GM12878 (cell line): ENCODE measurements at regions not wholly inside any gene's neighbourhood (a gene's known extent, or its start where the extent isn't known, plus 50 kb on each side); places are given as distances from the start of the nearest gene placed in this dataset.

Source experiments
- ATAC-seq: fragments of 200-7000 bp; cut with Tn5 transposase; 3 replicates; pipeline ENCODE4 v1.9.1; 2020; ENCODE audit warnings: mild to moderate bottlenecking, moderate library complexity
- BruUV-seq: library from RNA; stranded (reverse); fragments of 400-500 nt; replicated peaks from 2 replicates; lab custom pipeline; 2021; lab: Mats Ljungman, UMichigan
- CTCF ChIA-PET: fragments of 300-600 bp; sonication (Branson Sonifier 250); formaldehyde crosslinking; extraction: SDS; loops from one replicate; lab custom pipeline; 2021; ENCODE audit warnings: inconsistent platforms; lab: Yijun Ruan, JAX
- POLR2A ChIA-PET: fragments of 350-600 bp; formaldehyde crosslinking; extraction: SDS; loops from one replicate; lab custom pipeline; 2021; ENCODE audit warnings: inconsistent platforms; lab: Charles Lee
- RAD21 ChIA-PET: fragments of 300-600 bp; sonication (Branson Sonifier 250); formaldehyde crosslinking; loops from one replicate; lab custom pipeline; 2023; ENCODE audit warnings: antibody characterized with exemption; ENCODE audit not compliant: unreplicated experiment; lab: Charles Lee
- SMC1A ChIA-PET: fragments of 300-600 bp; sonication (Branson Sonifier 250); formaldehyde crosslinking; loops from one replicate; lab custom pipeline; 2023; ENCODE audit not compliant: unreplicated experiment, uncharacterized antibody; lab: Charles Lee
- DNase-seq: peaks from one replicate; pipeline ENCODE4 v3.0.0-alpha.2; 2011; ENCODE audit warnings: low read depth, low spot score
- FAIRE-seq: peaks from 3 replicates; lab custom pipeline; 2011; peaks lifted over from hg19 to GRCh38; lab: Jason Lieb, UNC
- H2AFZ ChIP-seq: 2 replicates; pipeline ENCODE4 v1.6.0; 2011; ENCODE audit warnings: low read depth, low read length, control low read depth; ENCODE audit not compliant: control insufficient read depth
- H3K27ac ChIP-seq: 2 replicates; pipeline ENCODE4 v1.5.1; 2011; ENCODE audit warnings: control low read depth; ENCODE audit not compliant: control insufficient read depth, insufficient read depth
- H3K27me3 ChIP-seq, 2 experiments: replicated peaks in 1 of 2; 2 replicates each; pipeline versions ENCODE4 v1.6.0 to v1.6.1; 2011; ENCODE audit warnings: low read length in 1 of 2; ENCODE audit not compliant: control insufficient read depth in 2 of 2, insufficient read depth in 2 of 2
- H3K36me3 ChIP-seq, 2 experiments: 2 replicates each; pipeline ENCODE4 v1.5.1; 2011; ENCODE audit warnings: low read length in 1 of 2; ENCODE audit not compliant: control insufficient read depth in 2 of 2, insufficient read depth in 2 of 2
- H3K4me1 ChIP-seq: 2 replicates; pipeline ENCODE4 v1.6.1; 2011; ENCODE audit warnings: mild to moderate bottlenecking, low read length, moderate library complexity, mixed read lengths; ENCODE audit not compliant: control insufficient read depth, insufficient read depth
- H3K4me2 ChIP-seq: 2 replicates; pipeline ENCODE4 v1.6.0; 2011; ENCODE audit warnings: control low read depth; ENCODE audit not compliant: control insufficient read depth, insufficient read depth
- H3K4me3 ChIP-seq: fragments of 200-600 bp; sonication (generic); 2 replicates; pipeline ENCODE4 v1.5.1; 2016
- H3K79me2 ChIP-seq: 2 replicates; pipeline ENCODE4 v1.6.0; 2011; ENCODE audit warnings: low read length; ENCODE audit not compliant: control insufficient read depth, insufficient read depth
- H3K9ac ChIP-seq: 2 replicates; pipeline ENCODE4 v1.8.0; 2011; ENCODE audit warnings: low read length, control low read depth, mixed read lengths; ENCODE audit not compliant: control insufficient read depth, insufficient read depth
- H3K9me3 ChIP-seq: replicated peaks from 3 replicates; pipeline ENCODE4 v1.5.1; 2011; ENCODE audit warnings: mild to moderate bottlenecking, low read length; ENCODE audit not compliant: control insufficient read depth, insufficient read depth
- H4K20me1 ChIP-seq: 2 replicates; pipeline ENCODE4 v1.6.0; 2011; ENCODE audit not compliant: control insufficient read depth, insufficient read depth
- ASH2L ChIP-seq: fragments of 300-600, 200-600 bp; sonication (generic); IDR thresholded peaks from 2 replicates; pipeline ENCODE4 v1.6.1; 2017; ENCODE audit warnings: low read depth, mild to moderate bottlenecking, borderline replicate concordance
- CEBPB ChIP-seq, 2 experiments: fragments of 150-350 bp in 1 of 2; IDR thresholded peaks; 2 replicates each; pipeline ENCODE4 v1.6.1; 2012 to 2014; ENCODE audit warnings: low read depth in 2 of 2, low read length in 2 of 2, borderline replicate concordance in 1 of 2, inconsistent platforms in 1 of 2
- DPF2 ChIP-seq: fragments of 450-650 bp; IDR thresholded peaks from 2 replicates; pipeline ENCODE4 v1.6.1; 2017; ENCODE audit warnings: mild to moderate bottlenecking
- EGR1 ChIP-seq, 2 experiments: IDR thresholded peaks; 1 replicate in 1 of 2; 2 replicates in 1 of 2; pipeline ENCODE4 v1.6.1; 2011 to 2012; ENCODE audit warnings: low read depth in 2 of 2, low read length in 2 of 2, borderline replicate concordance in 1 of 2, mild to moderate bottlenecking in 1 of 2, moderate library complexity in 1 of 2
- LARP7 ChIP-seq: fragments of 450-650 bp; IDR thresholded peaks from 2 replicates; pipeline ENCODE4 v1.6.1; 2017; ENCODE audit warnings: mild to moderate bottlenecking
- PML ChIP-seq: IDR thresholded peaks from 2 replicates; pipeline ENCODE4 v1.6.1; 2012; ENCODE audit warnings: low read length, inconsistent platforms
- RELA ChIP-seq: fragments of 450-650 bp; IDR thresholded peaks from 2 replicates; pipeline ENCODE4 v1.8.0; 2014; ENCODE audit warnings: borderline replicate concordance; ENCODE audit not compliant: partially characterized antibody
- SMC3 ChIP-seq: IDR thresholded peaks from 2 replicates; pipeline ENCODE4 v1.6.1; 2011; ENCODE audit warnings: low read length, improper control_type of control experiment, borderline replicate concordance
- TCF3 ChIP-seq: IDR thresholded peaks from 2 replicates; pipeline ENCODE4 v1.6.1; 2012; ENCODE audit warnings: low read depth, mild to moderate bottlenecking, low read length, borderline replicate concordance; ENCODE audit not compliant: insufficient read depth
- ZNF384 ChIP-seq: IDR thresholded peaks from 2 replicates; pipeline ENCODE4 v1.6.1; 2012; ENCODE audit warnings: low read depth, mild to moderate bottlenecking, low read length, improper control_type of control experiment, borderline replicate concordance
- WGBS: methylation state at CpG from one replicate; pipeline ENCODE4 v1.1.6; 2016; ENCODE audit warnings: low lambda C conversion rate; ENCODE audit not compliant: insufficient replicate concordance, insufficient coverage; ENCODE audit errors: missing lambda C conversion rate; 5-methylcytosine and 5-hydroxymethylcytosine counted together
- in situ Hi-C: fragments of 300-500 bp; cut with MboI; formaldehyde crosslinking; loops from 9 replicates; pipeline ENCODE4 v1.14.3; 2018; ENCODE audit warnings: mixed read lengths
- intact Hi-C: fragments of 100-400 bp; cut with micrococcal nuclease; formaldehyde crosslinking; loops from one replicate; pipeline ENCODE4 v1.14.2; 2022; ENCODE audit not compliant: unreplicated experiment
- TF ChIP-seq, protein P1 (sequence below): fragments of 450-650 bp; IDR thresholded peaks from 2 replicates; pipeline ENCODE4 v1.6.1; 2017; ENCODE audit warnings: mild to moderate bottlenecking, moderate library complexity
- TF ChIP-seq, protein P2 (sequence below): IDR thresholded peaks from 2 replicates; pipeline ENCODE4 v1.6.1; 2011; ENCODE audit warnings: low read depth, mild to moderate bottlenecking, low read length, moderate library complexity, borderline replicate concordance; ENCODE audit errors: extremely low read depth
- TF ChIP-seq, protein P3 (sequence below): IDR thresholded peaks from 2 replicates; pipeline ENCODE4 v1.6.1; 2012; ENCODE audit warnings: improper control_type of control experiment, low read depth, low read length; ENCODE audit not compliant: insufficient replicate concordance

DNA sequence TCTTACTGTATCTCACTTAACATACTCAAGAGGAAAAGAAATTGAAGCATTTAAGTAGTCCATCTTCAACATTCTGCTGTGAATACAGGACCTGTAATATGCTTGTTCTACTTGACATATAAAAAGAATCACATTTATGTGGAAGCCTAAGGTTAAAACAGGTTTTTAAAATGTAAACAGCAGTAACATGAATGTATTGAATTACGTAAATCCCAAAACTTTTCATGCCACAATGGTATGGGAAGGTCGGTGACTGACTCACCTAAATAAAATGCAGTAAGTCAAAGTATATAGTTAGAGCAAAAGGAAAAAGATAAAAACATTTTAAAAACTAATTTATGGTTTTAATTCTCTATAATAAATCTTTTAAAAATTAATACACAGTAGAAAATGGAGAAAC is 115.7 kb upstream of the TJP1 start:
- in situ Hi-C loops (no loop called here), intact Hi-C loops (no loop called here)
- RAD21 ChIA-PET = no interaction called here
- BruUV-seq = no TSS peak
- POLR2A ChIA-PET = no interaction called here
- H3K27ac ChIP-seq = no peak overlapping the region
- no peak overlapping the region for H3K4me3 ChIP-seq
- FAIRE-seq (no peak), ATAC-seq (no peak), DNase-seq (no peak)
- H3K79me2 ChIP-seq = no peaks in the 10 kb centered on the region
- H3K4me1 ChIP-seq = no peaks in the 10 kb centered on the region
- CTCF ChIA-PET = no interaction called here
- no peak overlapping the region for H3K9ac ChIP-seq
- no peaks in the 10 kb centered on the region for H3K36me3 ChIP-seq
- H3K9me3 ChIP-seq = no peaks in the 10 kb centered on the region
- TF ChIP-seq ASH2L (no peak), PML (no peak), RELA (no peak), CEBPB (IDR thresholded peaks at IDR 0.05; ENCODE audit: borderline replicate concordance in 1 of 2, low read depth in 2 of 2, low read length in 2 of 2) (no peak), ZNF384 (no peak), LARP7 (no peak), DPF2 (no peak), TCF3 (no peak), SMC3 (no peak), EGR1 (IDR thresholded peaks at IDR 0.05; ENCODE audit: borderline replicate concordance in 1 of 2, low read depth in 2 of 2, low read length in 2 of 2) (no peak)
- TF ChIP-seq, protein P1, sequence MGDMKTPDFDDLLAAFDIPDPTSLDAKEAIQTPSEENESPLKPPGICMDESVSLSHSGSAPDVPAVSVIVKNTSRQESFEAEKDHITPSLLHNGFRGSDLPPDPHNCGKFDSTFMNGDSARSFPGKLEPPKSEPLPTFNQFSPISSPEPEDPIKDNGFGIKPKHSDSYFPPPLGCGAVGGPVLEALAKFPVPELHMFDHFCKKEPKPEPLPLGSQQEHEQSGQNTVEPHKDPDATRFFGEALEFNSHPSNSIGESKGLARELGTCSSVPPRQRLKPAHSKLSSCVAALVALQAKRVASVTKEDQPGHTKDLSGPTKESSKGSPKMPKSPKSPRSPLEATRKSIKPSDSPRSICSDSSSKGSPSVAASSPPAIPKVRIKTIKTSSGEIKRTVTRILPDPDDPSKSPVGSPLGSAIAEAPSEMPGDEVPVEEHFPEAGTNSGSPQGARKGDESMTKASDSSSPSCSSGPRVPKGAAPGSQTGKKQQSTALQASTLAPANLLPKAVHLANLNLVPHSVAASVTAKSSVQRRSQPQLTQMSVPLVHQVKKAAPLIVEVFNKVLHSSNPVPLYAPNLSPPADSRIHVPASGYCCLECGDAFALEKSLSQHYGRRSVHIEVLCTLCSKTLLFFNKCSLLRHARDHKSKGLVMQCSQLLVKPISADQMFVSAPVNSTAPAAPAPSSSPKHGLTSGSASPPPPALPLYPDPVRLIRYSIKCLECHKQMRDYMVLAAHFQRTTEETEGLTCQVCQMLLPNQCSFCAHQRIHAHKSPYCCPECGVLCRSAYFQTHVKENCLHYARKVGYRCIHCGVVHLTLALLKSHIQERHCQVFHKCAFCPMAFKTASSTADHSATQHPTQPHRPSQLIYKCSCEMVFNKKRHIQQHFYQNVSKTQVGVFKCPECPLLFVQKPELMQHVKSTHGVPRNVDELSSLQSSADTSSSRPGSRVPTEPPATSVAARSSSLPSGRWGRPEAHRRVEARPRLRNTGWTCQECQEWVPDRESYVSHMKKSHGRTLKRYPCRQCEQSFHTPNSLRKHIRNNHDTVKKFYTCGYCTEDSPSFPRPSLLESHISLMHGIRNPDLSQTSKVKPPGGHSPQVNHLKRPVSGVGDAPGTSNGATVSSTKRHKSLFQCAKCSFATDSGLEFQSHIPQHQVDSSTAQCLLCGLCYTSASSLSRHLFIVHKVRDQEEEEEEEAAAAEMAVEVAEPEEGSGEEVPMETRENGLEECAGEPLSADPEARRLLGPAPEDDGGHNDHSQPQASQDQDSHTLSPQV = no peak
- TF ChIP-seq, protein P2, sequence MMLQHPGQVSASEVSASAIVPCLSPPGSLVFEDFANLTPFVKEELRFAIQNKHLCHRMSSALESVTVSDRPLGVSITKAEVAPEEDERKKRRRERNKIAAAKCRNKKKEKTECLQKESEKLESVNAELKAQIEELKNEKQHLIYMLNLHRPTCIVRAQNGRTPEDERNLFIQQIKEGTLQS = no peak
- TF ChIP-seq, protein P3, sequence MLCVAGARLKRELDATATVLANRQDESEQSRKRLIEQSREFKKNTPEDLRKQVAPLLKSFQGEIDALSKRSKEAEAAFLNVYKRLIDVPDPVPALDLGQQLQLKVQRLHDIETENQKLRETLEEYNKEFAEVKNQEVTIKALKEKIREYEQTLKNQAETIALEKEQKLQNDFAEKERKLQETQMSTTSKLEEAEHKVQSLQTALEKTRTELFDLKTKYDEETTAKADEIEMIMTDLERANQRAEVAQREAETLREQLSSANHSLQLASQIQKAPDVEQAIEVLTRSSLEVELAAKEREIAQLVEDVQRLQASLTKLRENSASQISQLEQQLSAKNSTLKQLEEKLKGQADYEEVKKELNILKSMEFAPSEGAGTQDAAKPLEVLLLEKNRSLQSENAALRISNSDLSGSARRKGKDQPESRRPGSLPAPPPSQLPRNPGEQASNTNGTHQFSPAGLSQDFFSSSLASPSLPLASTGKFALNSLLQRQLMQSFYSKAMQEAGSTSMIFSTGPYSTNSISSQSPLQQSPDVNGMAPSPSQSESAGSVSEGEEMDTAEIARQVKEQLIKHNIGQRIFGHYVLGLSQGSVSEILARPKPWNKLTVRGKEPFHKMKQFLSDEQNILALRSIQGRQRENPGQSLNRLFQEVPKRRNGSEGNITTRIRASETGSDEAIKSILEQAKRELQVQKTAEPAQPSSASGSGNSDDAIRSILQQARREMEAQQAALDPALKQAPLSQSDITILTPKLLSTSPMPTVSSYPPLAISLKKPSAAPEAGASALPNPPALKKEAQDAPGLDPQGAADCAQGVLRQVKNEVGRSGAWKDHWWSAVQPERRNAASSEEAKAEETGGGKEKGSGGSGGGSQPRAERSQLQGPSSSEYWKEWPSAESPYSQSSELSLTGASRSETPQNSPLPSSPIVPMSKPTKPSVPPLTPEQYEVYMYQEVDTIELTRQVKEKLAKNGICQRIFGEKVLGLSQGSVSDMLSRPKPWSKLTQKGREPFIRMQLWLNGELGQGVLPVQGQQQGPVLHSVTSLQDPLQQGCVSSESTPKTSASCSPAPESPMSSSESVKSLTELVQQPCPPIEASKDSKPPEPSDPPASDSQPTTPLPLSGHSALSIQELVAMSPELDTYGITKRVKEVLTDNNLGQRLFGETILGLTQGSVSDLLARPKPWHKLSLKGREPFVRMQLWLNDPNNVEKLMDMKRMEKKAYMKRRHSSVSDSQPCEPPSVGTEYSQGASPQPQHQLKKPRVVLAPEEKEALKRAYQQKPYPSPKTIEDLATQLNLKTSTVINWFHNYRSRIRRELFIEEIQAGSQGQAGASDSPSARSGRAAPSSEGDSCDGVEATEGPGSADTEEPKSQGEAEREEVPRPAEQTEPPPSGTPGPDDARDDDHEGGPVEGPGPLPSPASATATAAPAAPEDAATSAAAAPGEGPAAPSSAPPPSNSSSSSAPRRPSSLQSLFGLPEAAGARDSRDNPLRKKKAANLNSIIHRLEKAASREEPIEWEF = no peak
- H2AFZ ChIP-seq = no peak overlapping the region
- SMC1A ChIA-PET = no interaction called here
- H4K20me1 ChIP-seq = no peaks in the 10 kb centered on the region
- 0% methylated on average over 2 of the region's 2 CpGs for WGBS
- no peak overlapping the region for H3K4me2 ChIP-seq
- no peaks in the 10 kb centered on the region for H3K27me3 ChIP-seq
